ENCODE measurements at regions not wholly inside any gene's neighbourhood (a gene's known extent, or its start where the extent isn't known, plus 50 kb on each side); places are given as distances from the start of the nearest gene placed in this dataset.

DNA sequence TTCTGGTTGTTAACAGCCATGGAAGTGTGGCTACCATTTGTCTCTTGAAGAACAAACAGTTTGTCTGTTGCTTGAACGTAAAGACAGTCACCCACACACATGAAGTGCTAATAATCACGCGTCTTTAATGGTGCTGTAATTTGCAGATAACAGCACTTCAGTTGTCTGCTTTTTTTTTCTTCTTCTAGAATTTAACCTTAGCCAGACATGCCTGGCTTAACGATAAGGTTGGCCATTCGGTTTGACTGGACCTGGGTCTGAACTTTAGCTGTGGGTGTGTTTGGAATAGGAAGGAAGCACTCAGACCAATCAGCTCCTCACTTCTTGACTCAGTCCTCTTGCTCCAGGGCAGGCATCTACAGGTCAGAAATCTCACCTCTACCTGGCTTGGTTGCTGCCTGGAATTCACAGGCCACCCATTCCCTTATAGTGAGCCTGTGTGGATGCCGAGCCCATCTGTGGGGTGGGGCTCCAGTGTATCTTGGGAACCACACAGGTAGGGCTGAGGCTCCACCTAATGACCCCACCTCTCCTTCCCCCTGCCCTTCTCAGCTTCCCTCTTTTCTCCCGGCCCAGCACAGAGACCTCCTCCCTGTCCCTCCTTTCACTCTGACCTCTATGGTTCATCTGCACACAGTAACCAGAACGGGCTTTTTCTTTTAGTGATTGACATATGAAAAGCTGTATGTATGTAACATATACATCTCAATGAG lies 246.4 kb upstream of the PWP1 start:
- TF ChIP-seq CTCF (IDR thresholded peaks at IDR 0.05; ENCODE audit: poor library complexity) (no peak), EZH2 (IDR thresholded peaks at IDR 0.05; ENCODE audit: borderline replicate concordance) (no peak)
